GM18873 (cell line): ENCODE measurements at regions not wholly inside any gene's neighbourhood (a gene's known extent, or its start where the extent isn't known, plus 50 kb on each side); places are given as distances from the start of the nearest gene placed in this dataset.

Experiments
- ATAC-seq: cut with Tn5 transposase; IDR thresholded peaks from one replicate; pipeline ENCODE4 v1.9.1; 2021; ENCODE audit warnings: mild to moderate bottlenecking, moderate library complexity, moderate number of reproducible peaks; ENCODE audit not compliant: unreplicated experiment, low FRiP score

DNA sequence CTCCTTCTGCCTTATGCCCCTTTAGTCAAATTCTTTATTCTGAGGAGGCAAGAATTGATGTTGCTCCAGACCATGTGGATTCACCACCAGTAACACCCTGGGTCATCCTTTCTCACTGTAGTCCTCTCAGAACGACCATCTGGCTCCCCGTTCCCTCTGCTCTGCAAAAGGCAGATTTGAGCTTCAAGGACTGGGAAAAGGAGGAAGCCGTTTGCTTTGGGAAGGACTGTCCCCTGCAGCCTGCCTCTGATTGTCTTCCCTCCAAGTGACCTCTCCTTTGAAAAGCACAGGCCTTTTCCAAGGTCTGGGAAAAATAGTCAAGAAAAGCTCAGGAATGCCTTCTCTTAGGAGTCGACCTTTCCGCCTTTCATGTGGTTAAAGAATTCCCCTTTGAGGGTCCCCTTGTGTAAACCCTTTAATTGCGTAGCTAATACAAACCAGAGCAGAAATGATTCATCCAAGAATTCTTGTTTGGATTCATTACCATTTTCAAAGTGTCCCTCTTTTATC, 130.1 kb upstream of the COPS8 start:
- ATAC-seq, result no peak

GRCh38 chr2:236956031-236956618, 129.6 kb upstream of the COPS8 start:
- ATAC-seq, result no peak

GRCh38 chr2:236956641-236957040, 129.0 kb upstream of the COPS8 start:
- no peak for ATAC-seq

- ATAC-seq, result no peak
Observed at GRCh38 chr2:236959036-236959435, 126.7 kb upstream of the COPS8 start.

- ATAC-seq, result no peak
Observed at GRCh38 chr2:236959876-236960275, 125.8 kb upstream of the COPS8 start.

DNA sequence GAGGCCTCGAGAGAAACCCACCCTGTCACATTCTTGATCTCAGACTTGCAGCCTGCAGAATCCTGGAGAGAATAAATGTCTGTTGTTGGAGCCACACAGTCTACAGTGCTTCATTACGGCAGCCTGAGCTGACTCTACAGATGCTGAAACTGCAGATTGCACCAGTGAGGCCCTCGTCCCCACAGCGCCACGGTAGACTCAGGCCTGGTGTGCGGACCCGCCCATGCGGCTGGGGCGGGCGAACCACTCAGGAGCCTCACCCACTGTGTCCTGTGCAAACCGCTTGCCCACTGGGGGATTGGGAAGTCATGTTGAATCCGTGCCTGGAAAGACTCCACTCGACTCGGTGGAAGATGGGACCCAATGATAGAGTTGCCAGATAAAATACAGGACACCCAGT, 125.2 kb upstream of the COPS8 start:
- ATAC-seq, result no peak

DNA sequence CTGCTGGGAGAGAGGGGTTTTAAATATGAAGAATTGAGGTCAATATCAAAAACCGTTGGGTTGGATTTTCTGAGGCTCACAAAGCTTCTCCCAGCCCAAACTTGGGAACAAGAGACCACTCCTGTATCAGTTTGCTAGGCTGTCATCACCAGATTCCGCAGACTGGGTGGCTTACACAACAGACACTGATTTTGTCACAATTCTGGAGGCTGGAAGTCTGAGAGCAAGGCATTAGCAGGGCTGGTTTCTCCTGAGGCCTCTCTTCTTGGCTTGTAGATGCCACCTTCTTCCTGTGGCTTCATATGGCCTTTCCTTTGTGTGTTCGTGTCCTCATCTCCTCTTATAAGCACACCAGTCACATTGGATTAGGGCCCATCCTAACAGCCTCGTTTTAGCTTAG, 122.9 kb upstream of the COPS8 start:
- ATAC-seq, result no peak

GRCh38 chr2:236963631-236964182, 122.0 kb upstream of the COPS8 start:
- ATAC-seq, result no peak

GRCh38 chr2:236964291-236964690, 121.4 kb upstream of the COPS8 start:
- no peak for ATAC-seq

DNA sequence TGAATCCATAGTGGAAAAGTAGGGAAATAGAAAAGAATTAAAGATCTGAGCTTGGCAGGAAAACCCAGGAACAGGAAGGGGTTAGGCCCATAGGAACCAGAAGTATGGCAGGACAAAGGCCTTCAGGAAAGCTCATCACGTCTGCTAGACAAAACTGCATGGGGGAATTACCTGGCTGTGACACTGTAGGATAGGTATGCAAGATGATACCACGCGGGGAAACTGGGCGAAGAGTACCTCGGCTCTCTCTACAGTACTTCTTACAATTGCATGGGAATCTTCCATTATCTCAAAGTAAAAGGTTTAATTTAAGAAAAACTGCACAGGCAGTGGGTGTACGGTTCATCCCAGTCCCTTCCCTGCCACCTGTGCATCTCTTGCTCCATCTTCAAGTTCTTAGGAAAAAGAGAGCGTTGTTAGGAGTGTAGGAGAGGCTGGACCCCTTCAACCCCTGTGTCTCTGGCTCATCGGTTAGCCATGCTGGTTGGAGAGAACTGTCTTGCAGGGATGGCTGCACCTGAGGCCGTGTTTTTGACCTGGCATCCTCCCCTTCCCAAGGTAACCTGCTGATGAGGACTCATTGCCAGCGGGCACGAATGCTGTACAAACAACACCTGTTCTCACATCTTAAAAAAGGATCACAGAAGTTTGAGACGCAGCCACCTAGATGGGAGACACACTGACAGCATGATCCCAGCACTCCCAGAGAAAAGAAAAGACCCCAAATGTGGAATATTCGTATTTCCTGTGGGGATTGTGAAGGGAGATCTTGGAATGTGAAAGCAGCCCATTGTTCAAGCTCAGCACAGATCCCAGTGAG, 120.5 kb upstream of the COPS8 start:
- ATAC-seq, result no peak

DNA sequence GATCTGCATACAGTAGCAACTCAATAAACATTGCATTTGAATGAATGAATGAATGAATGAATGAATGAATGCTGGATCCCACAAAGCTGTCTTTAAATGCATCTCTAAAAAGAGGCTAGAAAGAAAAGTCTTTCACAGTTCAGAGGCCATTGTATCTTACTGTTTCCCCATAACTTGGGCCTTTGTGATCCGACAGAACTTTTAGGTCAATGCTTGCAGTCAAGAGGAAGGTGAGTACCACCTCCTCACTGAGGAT, 119.9 kb upstream of the COPS8 start:
- no peak for ATAC-seq

DNA sequence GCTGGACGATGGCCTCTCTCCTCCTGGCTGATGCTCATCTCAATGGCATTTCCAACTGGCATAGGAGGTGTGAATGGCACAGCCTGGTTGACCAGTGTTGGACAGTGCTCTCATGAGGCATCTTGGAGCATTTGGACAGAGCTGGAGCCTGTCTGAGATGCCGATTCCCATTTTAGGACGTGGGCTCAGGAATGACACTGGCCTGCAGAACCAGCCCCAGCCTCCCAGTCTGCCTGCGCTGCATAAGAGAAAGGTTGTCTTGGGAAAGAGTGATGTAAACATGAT, 118.2 kb upstream of the COPS8 start:
- no peak for ATAC-seq

DNA sequence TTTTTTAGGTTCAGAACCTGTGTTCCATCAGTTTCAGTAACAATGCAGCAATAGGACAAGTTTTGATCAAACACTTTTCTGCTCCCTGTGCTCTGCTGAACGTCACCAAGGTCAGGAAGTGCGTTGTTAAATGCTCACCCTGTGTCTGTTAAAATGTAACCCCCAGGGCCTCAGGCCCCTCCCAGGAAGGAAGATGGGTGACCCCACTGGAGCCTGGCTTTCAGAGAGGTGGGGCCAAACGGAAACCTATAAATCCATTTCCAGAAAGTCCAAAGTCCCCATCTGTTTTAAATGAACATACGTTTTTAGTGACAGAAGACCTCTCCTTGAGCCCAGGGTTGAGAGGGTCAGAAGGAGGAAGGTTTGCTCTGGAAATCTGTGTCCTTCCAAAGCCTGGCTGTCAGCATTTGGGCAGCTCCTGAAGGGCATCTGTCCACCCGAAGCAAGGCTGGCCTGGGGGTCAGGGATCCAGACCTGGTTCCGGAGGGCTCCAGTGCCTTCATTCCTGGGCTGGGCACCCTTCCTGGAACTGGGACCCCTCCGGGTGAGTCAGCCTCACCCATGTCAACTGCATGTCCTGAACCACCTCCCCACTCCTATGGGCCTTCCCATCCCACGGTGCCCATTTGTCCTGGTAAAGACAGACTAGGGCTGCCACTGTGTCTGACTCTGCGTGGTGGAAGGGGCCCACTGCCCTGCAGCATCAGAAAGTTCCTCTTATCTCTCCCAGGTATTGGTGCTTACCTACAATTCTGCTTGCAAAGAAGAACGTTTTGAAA, 117.4 kb upstream of the COPS8 start:
- peak; percentile 82 for ATAC-seq

- no peak for ATAC-seq
Observed at GRCh38 chr2:236968880-236969534, 116.7 kb upstream of the COPS8 start.

- no peak for ATAC-seq
Observed at GRCh38 chr2:236969767-236970655, 115.7 kb upstream of the COPS8 start.

GRCh38 chr2:236970656-236971010, 115.1 kb upstream of the COPS8 start:
- ATAC-seq, result no peak

- no peak for ATAC-seq
Observed at GRCh38 chr2:236971131-236971821, 114.4 kb upstream of the COPS8 start.

- no peak for ATAC-seq
Observed at GRCh38 chr2:236971919-236972381, 113.7 kb upstream of the COPS8 start.
